Activated naive CD4-positive, alpha-beta T cell treated with anti-CD3 and anti-CD28 coated beads for 36 hours (primary cell): ENCODE measurements at regions not wholly inside any gene's neighbourhood (a gene's known extent, or its start where the extent isn't known, plus 50 kb on each side); places are given as distances from the start of the nearest gene placed in this dataset.

Source experiments
- CTCF ChIA-PET: fragments of 350-600 bp; sonication (Branson Sonifier 250); formaldehyde crosslinking; loops from one replicate; lab custom pipeline; 2021; ENCODE audit warnings: antibody characterized with exemption; lab: Charles Lee
- DNase-seq: peaks from one replicate; pipeline ENCODE4 v3.0.0-alpha.2; 2020
- H3K27ac Mint-ChIP-seq: one replicate; pipeline ENCODE4 v1.8.0; 2021; ENCODE audit warnings: mild to moderate bottlenecking, mixed read lengths
- H3K27me3 Mint-ChIP-seq: one replicate; pipeline ENCODE4 v1.8.0; 2021; ENCODE audit warnings: low read depth, mixed read lengths
- H3K36me3 Mint-ChIP-seq: one replicate; pipeline ENCODE4 v1.8.0; 2021; ENCODE audit warnings: low read depth, mixed read lengths
- H3K4me1 Mint-ChIP-seq: one replicate; pipeline ENCODE4 v1.8.0; 2021; ENCODE audit warnings: low read depth, mixed read lengths
- H3K4me3 Mint-ChIP-seq: one replicate; pipeline ENCODE4 v1.8.0; 2021; ENCODE audit warnings: mild to moderate bottlenecking, moderate library complexity, mixed read lengths
- H3K9me3 Mint-ChIP-seq: one replicate; pipeline ENCODE4 v1.8.0; 2021; ENCODE audit warnings: mixed read lengths
- intact Hi-C: fragments of 100-400 bp; cut with micrococcal nuclease; formaldehyde crosslinking; loops from one replicate; pipeline ENCODE4 v1.15.1; 2023

- Mint-ChIP-seq H3K4me1 (no peaks in the 10 kb centered on the region), H3K36me3 (peaks cover 4% of the 10 kb centered on the region), H3K27ac (no peak overlapping the region), H3K27me3 (no peaks in the 10 kb centered on the region), H3K4me3 (no peak overlapping the region), H3K9me3 (peaks cover 10% of the 10 kb centered on the region)
- DNase-seq, result no peak
- CTCF ChIA-PET, result no interaction called here
- intact Hi-C loops, result no loop called here
Observed at GRCh38 chr4:42733380-42733779, 76.5 kb upstream of the ATP8A1 start.

DNA sequence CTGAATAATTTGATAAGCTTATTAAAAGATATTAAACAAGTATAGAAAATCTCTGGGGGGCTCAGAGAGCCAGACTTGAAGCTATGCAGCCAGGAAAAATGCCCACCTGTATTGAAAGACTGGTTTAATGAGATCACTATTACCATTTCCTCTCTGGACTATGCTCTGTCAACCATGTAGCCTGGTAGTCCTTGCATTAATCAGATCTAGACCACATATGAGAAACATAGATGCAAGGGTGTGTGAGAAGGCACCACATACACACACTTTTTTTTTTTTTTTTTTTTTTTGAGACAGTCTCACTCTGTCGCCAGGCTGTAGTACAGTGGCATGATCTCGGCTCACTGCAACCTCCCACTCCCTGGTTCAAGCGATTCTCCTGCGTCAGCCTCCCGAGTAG lies 75.9 kb upstream of the ATP8A1 start:
- no peaks in the 10 kb centered on the region for H3K4me1 Mint-ChIP-seq
- H3K9me3 Mint-ChIP-seq, result peaks cover 10% of the 10 kb centered on the region
- H3K4me3 Mint-ChIP-seq, result no peak overlapping the region
- DNase-seq, result no peak
- H3K27me3 Mint-ChIP-seq, result no peaks in the 10 kb centered on the region
- peaks cover 4% of the 10 kb centered on the region for H3K36me3 Mint-ChIP-seq
- intact Hi-C loops, result no loop called here
- CTCF ChIA-PET, result no interaction called here
- H3K27ac Mint-ChIP-seq, result no peak overlapping the region

DNA sequence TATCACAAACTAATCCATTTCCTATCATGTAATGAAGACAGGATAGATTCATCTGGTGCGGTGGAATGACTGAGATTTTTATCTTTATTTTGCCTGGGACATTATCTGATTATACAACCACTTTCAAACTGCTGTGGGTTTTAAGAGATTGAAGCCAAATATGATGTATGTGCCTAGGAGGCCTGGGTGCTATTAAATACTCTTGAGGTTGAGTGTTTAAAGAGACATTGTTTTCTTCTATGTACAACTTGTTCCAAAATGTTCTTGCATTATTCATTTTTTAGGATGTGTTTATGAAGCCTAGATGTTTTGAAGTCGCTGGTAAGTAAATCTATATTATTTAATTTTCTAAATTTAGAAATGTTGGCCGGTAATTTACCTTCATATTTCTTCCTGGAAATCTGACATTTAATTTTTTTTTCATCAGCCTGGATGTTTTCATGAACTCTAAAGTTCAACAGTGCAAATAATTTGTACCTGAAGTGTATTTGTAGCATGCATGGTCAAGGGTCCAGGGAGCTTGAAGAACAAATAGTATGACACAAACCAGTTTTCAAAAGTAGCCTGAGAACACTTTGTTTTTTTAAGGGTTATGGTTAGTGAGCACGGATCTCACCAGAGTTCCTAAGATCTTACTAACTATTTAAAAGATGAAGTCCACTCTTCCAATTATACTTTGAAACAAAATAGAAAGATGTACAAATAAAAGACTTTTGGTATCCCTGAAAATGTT lies 72.8 kb upstream of the ATP8A1 start:
- Mint-ChIP-seq H3K9me3 (peaks cover 10% of the 10 kb centered on the region), H3K4me1 (no peaks in the 10 kb centered on the region), H3K4me3 (no peak overlapping the region), H3K36me3 (peaks cover 4% of the 10 kb centered on the region), H3K27ac (no peak overlapping the region), H3K27me3 (no peaks in the 10 kb centered on the region)
- intact Hi-C loops, result no loop called here
- CTCF ChIA-PET, result no interaction called here
- DNase-seq, result no peak

DNA sequence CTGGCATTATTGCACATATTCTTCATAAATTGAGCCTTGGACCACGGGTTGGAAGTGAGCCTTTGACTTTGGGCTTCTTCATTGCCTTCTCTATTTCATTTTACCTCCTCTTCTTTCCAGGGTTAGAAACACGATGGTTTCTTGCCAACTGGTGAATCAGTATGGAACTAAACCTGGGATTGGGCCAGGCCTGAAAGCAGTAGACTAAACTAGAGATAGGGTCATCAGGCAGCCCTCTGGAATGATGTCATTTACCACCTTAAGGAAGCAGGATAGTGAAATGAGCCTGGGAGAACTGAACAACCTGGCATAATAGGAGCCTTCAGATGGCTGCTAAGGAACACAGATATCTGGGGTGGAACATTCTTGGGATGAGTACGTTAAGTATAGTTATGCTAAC lies 67.5 kb upstream of the ATP8A1 start:
- no peak overlapping the region for H3K27ac Mint-ChIP-seq
- peaks cover 10% of the 10 kb centered on the region for H3K9me3 Mint-ChIP-seq
- CTCF ChIA-PET, result no interaction called here
- DNase-seq, result no peak
- H3K36me3 Mint-ChIP-seq, result peaks cover 3% of the 10 kb centered on the region
- no peaks in the 10 kb centered on the region for H3K27me3 Mint-ChIP-seq
- intact Hi-C loops, result no loop called here
- no peak overlapping the region for H3K4me3 Mint-ChIP-seq
- H3K4me1 Mint-ChIP-seq, result peaks cover 3% of the 10 kb centered on the region

- Mint-ChIP-seq H3K27me3 (no peaks in the 10 kb centered on the region), H3K27ac (no peak overlapping the region), H3K4me1 (peaks cover 8% of the 10 kb centered on the region), H3K36me3 (no peaks in the 10 kb centered on the region), H3K9me3 (peaks cover 2% of the 10 kb centered on the region), H3K4me3 (no peak overlapping the region)
- CTCF ChIA-PET, result interaction anchor here (0.7 kb wide), 1 partner anchor 11 kb away, joined by 3 read pairs; no protein-coding TSS in a partner anchor
- DNase-seq, result no peak
- intact Hi-C loops, result no loop called here
Observed at GRCh38 chr4:42720533-42720932, 63.6 kb upstream of the ATP8A1 start.

GRCh38 chr4:42719257-42719656 lies 62.4 kb upstream of the ATP8A1 start:
- Mint-ChIP-seq H3K36me3 (no peaks in the 10 kb centered on the region), H3K4me3 (no peak overlapping the region), H3K4me1 (peaks cover 8% of the 10 kb centered on the region), H3K9me3 (peaks cover 2% of the 10 kb centered on the region), H3K27me3 (no peaks in the 10 kb centered on the region), H3K27ac (no peak overlapping the region)
- CTCF ChIA-PET, result no interaction called here
- DNase-seq, result no peak
- intact Hi-C loops, result no loop called here

GRCh38 chr4:42718336-42718735 lies 61.4 kb upstream of the ATP8A1 start:
- H3K27ac Mint-ChIP-seq, result no peak overlapping the region
- intact Hi-C loops, result no loop called here
- no peaks in the 10 kb centered on the region for H3K36me3 Mint-ChIP-seq
- no peak for DNase-seq
- H3K4me1 Mint-ChIP-seq, result peaks cover 8% of the 10 kb centered on the region
- H3K4me3 Mint-ChIP-seq, result no peak overlapping the region
- H3K27me3 Mint-ChIP-seq, result no peaks in the 10 kb centered on the region
- peaks cover 2% of the 10 kb centered on the region for H3K9me3 Mint-ChIP-seq
- CTCF ChIA-PET, result no interaction called here

DNA sequence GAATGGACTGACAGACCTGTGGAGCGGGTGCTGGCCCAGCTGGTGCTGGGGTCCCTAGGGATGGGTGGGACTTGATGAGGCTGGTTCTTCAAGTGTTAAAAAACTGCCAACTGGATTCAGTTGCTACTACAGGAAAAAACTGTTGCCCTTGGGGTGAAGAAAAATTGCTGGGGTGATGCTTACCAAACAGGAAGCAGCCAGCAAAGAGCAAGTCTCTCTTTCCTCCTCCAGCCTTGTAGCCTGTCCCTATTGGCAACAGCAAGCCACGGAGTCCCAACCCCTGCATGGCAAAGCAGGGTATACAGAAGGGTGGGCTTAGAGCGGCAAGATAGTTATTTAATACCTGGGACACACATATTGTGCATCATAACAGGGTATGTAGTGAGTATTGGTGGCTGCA lies 60.1 kb upstream of the ATP8A1 start:
- CTCF ChIA-PET, result interaction anchor here (1.1 kb wide), 1 partner anchor 31 kb away, joined by 3 read pairs; no protein-coding TSS in a partner anchor
- DNase-seq, result no peak
- H3K27me3 Mint-ChIP-seq, result peaks cover 4% of the 10 kb centered on the region
- no peaks in the 10 kb centered on the region for H3K36me3 Mint-ChIP-seq
- H3K4me3 Mint-ChIP-seq, result no peak overlapping the region
- H3K9me3 Mint-ChIP-seq, result no peaks in the 10 kb centered on the region
- H3K27ac Mint-ChIP-seq, result peak overlapping the region; percentile 68
- intact Hi-C loops, result no loop called here
- H3K4me1 Mint-ChIP-seq, result peaks cover 8% of the 10 kb centered on the region

GRCh38 chr4:42715807-42716482 lies 59.0 kb upstream of the ATP8A1 start:
- H3K27ac Mint-ChIP-seq, result no peak overlapping the region
- no peaks in the 10 kb centered on the region for H3K9me3 Mint-ChIP-seq
- H3K36me3 Mint-ChIP-seq, result no peaks in the 10 kb centered on the region
- intact Hi-C loops, result no loop called here
- H3K27me3 Mint-ChIP-seq, result peaks cover 4% of the 10 kb centered on the region
- no peak for DNase-seq
- peaks cover 8% of the 10 kb centered on the region for H3K4me1 Mint-ChIP-seq
- H3K4me3 Mint-ChIP-seq, result no peak overlapping the region
- CTCF ChIA-PET, result interaction anchor here (1.1 kb wide), 1 partner anchor 30 kb away, joined by 3 read pairs; no protein-coding TSS in a partner anchor

DNA sequence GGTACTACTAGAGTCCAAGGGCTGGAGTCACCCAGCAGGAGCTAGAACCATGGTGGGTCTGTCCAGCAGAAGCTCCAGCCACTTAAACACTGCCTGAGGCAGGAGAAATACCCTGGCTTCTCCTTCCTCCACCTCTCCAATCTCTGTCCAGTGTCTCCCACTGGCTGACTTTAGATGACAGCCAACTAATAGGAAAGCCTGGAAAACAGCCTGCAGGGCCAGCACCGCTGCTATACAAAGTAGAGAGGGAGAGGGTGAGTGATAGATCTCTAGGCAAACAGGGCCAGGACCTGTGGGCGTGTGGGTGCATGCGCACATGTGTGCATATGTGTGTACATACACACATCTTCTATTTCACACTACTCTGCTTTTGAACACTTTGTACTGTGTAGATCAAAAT lies 56.5 kb upstream of the ATP8A1 start:
- H3K27ac Mint-ChIP-seq, result no peak overlapping the region
- no peaks in the 10 kb centered on the region for H3K9me3 Mint-ChIP-seq
- H3K4me3 Mint-ChIP-seq, result no peak overlapping the region
- H3K27me3 Mint-ChIP-seq, result peaks cover 4% of the 10 kb centered on the region
- H3K36me3 Mint-ChIP-seq, result no peaks in the 10 kb centered on the region
- DNase-seq, result no peak
- CTCF ChIA-PET, result no interaction called here
- intact Hi-C loops, result no loop called here
- H3K4me1 Mint-ChIP-seq, result peaks cover 5% of the 10 kb centered on the region

- no peak overlapping the region for H3K4me3 Mint-ChIP-seq
- no peaks in the 10 kb centered on the region for H3K9me3 Mint-ChIP-seq
- no peak for DNase-seq
- CTCF ChIA-PET, result no interaction called here
- intact Hi-C loops, result no loop called here
- no peak overlapping the region for H3K27ac Mint-ChIP-seq
- peaks cover 5% of the 10 kb centered on the region for H3K4me1 Mint-ChIP-seq
- peaks cover 4% of the 10 kb centered on the region for H3K27me3 Mint-ChIP-seq
- H3K36me3 Mint-ChIP-seq, result no peaks in the 10 kb centered on the region
Observed at GRCh38 chr4:42712854-42713253, 55.9 kb upstream of the ATP8A1 start.

DNA sequence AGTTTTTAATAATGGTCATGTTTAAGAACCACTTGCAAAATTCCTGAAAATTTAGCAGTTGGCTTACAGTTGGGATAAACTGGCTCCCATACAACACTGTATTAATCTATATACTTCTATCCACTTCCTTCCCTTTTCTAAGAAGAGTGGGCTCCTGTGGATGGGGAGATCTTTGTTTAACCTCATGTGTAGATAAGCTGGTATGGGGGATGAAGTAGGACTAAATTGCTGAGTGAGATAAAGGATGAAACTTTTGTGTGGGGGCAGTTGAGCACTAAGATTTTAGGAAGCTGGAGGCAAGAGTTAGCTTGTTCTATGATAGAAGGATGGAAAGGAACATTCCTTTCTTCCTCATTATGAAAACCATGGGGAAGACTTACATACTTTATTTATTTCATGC lies 54.6 kb upstream of the ATP8A1 start:
- H3K27ac Mint-ChIP-seq, result no peak overlapping the region
- no peaks in the 10 kb centered on the region for H3K9me3 Mint-ChIP-seq
- DNase-seq, result no peak
- no peaks in the 10 kb centered on the region for H3K4me1 Mint-ChIP-seq
- no peak overlapping the region for H3K4me3 Mint-ChIP-seq
- CTCF ChIA-PET, result no interaction called here
- H3K27me3 Mint-ChIP-seq, result peaks cover 4% of the 10 kb centered on the region
- intact Hi-C loops, result no loop called here
- no peaks in the 10 kb centered on the region for H3K36me3 Mint-ChIP-seq

DNA sequence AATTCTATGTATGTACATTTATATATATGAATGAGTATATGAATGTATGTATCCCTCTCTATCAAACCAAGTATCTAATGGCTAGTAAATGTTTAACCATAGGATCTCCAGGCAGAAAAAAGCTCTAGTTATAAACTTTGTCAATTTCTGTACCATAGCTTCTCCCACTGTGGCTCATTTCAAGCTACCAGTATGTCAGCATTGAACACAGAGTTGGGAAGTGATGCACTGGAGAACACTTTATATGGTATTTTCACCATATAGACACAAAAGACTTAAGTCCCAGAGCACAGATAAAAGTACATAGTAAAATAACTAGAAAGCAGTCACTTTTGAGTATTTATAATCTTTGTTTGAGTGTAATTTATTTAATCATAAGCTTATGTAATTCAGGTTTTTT lies 53.9 kb upstream of the ATP8A1 start:
- intact Hi-C loops, result no loop called here
- H3K36me3 Mint-ChIP-seq, result no peaks in the 10 kb centered on the region
- peaks cover 4% of the 10 kb centered on the region for H3K27me3 Mint-ChIP-seq
- DNase-seq, result no peak
- no peak overlapping the region for H3K27ac Mint-ChIP-seq
- no peaks in the 10 kb centered on the region for H3K9me3 Mint-ChIP-seq
- H3K4me1 Mint-ChIP-seq, result no peaks in the 10 kb centered on the region
- no peak overlapping the region for H3K4me3 Mint-ChIP-seq
- CTCF ChIA-PET, result interaction anchor here (0.5 to 0.6 kb wide), 2 partner anchors 134 to 227 kb away, joined by 3 to 4 read pairs; no protein-coding TSS in a partner anchor
